MM.1S (cell line): ENCODE measurements at regions not wholly inside any gene's neighbourhood (a gene's known extent, or its start where the extent isn't known, plus 50 kb on each side); places are given as distances from the start of the nearest gene placed in this dataset.

Experiments
- CTCF ChIP-seq: fragments of 300-600 bp; sonication (generic); IDR thresholded peaks from 2 replicates; pipeline ENCODE4 v1.5.1; 2016; ENCODE audit warnings: antibody characterized with exemption, low read length, mixed read lengths
- EZH2 ChIP-seq: fragments of 300-600 bp; sonication (generic); optimal IDR thresholded peaks from 2 replicates; pipeline ENCODE3; 2017; ENCODE audit warnings: low read depth, mild to moderate bottlenecking, antibody characterized with exemption, low read length, mixed read lengths

GRCh38 chr10:2891073-2891769, 176.1 kb upstream of the PFKP start:
- TF ChIP-seq CTCF, result no peak
- no peak for TF ChIP-seq EZH2
